Gastrocnemius medialis (tissue), 4 donors: ENCODE measurements at regions not wholly inside any gene's neighbourhood (a gene's known extent, or its start where the extent isn't known, plus 50 kb on each side); places are given as distances from the start of the nearest gene placed in this dataset.

Experiments
- ATAC-seq, 2 donors: fragments of 150-250 bp; one replicate each; pipeline ENCODE4 v1.9.1; 2016
- DNase-seq, 2 donors: peaks; one replicate each; pipeline ENCODE4 v3.0.0-alpha.2; 2019
- H3K27ac ChIP-seq, 4 donors: fragments of 200-600 bp; sonication (generic); 1 replicate in 1 of 4; 2 replicates in 3 of 4; pipeline ENCODE4 v1.5.1; 2016 to 2018; ENCODE audit warnings: mild to moderate bottlenecking in 2 of 4, moderate library complexity in 1 of 4
- H3K27me3 ChIP-seq, 3 donors: fragments of 200-600 bp; sonication (generic) in 2 of 3; 1 replicate in 1 of 3; 2 replicates in 2 of 3; pipeline versions ENCODE4 v1.5.1 to v1.6.0; 2016 to 2019; ENCODE audit warnings: mild to moderate bottlenecking in 1 of 3, moderate library complexity in 1 of 3
- H3K36me3 ChIP-seq, 2 donors: fragments of 200-600 bp; sonication (generic) in 1 of 2; one replicate each; pipeline ENCODE4 v1.5.1; 2017 to 2018
- H3K4me1 ChIP-seq, 2 donors: fragments of 200-600 bp; sonication (generic) in 1 of 2; one replicate each; pipeline ENCODE4 v1.5.1; 2016 to 2017; ENCODE audit warnings: mild to moderate bottlenecking in 2 of 2
- H3K4me3 ChIP-seq, 4 donors: fragments of 200-600 bp; sonication (generic) in 3 of 4; 1 replicate in 1 of 4; 2 replicates in 3 of 4; pipeline ENCODE4 v1.5.1; 2016 to 2019; ENCODE audit warnings: mild to moderate bottlenecking in 2 of 4
- H3K9me3 ChIP-seq, 3 donors: fragments of 200-600 bp; sonication (generic) in 2 of 3; 1 replicate in 1 of 3; 2 replicates in 2 of 3; pipeline ENCODE4 v1.5.1; 2016 to 2019
- POLR2A ChIP-seq, 2 donors: fragments of 450-650 bp; IDR thresholded peaks; one replicate each; pipeline ENCODE4 v1.6.1; 2017; ENCODE audit warnings: antibody characterized with exemption in 2 of 2, mild to moderate bottlenecking in 2 of 2, moderate library complexity in 2 of 2
- in situ Hi-C, 4 donors: fragments of 200-750 bp; cut with MboI; loops; one replicate each; pipeline versions ENCODE4 v1.15.0 to v1.8.0; 2017; ENCODE audit warnings: low sequenced_read_pairs in 4 of 4
- intact Hi-C: fragments of 100-400 bp; cut with DNase I; formaldehyde crosslinking; loops from one replicate; pipeline ENCODE4 v1.15.1; 2023; ENCODE audit warnings: low total_unique reads
- TF ChIP-seq, protein P1 (sequence below), 5 experiments: fragments of 450-650 bp in 3 of 5; fragments of 200-600 bp in 2 of 5; sonication (generic) in 2 of 5; IDR thresholded peaks in 4 of 5; conservative IDR thresholded peaks in 1 of 5; 1 replicate in 4 of 5; 2 replicates in 1 of 5; pipeline ENCODE4 v1.5.1; 2016 to 2019; ENCODE audit warnings: antibody characterized with exemption in 5 of 5, mild to moderate bottlenecking in 3 of 5, moderate library complexity in 3 of 5

DNA sequence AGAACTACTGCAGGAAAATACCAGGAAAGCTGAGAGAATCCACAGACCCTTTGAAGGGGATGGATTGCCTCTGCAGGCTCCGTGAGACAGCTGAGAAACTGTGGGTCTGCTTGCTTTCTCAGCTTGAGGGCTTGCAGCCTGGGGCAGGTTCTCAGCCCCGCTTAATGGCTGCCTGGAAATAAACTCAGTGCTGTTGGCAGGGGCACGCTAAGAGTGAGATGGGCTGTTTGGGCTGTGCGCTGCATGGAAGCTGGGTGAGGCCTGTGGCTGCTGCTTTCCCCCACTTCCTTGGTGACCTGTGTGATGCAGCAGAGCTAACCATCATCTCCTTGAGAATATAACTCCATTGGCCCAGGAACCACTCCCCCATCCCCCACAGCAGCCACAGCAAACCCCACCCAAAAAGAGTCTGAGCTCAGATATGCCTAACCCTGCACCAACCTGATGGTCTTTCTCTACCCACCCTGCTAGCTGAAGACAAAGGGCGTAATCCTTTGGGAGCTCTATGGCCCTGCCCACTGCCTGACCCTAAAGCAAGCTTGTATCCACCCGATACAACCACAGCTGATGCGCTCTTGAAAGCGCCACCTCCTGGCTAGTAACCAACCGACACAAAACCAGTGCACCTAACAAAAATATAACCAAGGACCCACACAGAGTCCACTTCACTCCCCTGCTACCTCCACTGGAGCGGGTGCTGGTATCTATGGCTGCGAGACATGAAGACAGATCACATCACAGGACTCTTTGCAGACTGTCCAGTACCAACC lies 800.6 kb upstream of the MAP3K7 start:
- intact Hi-C loops (no loop called here), in situ Hi-C loops (no loop called here)
- no peak overlapping the region for H3K27ac ChIP-seq
- H3K36me3 ChIP-seq: no peaks in the 10 kb centered on the region
- H3K27me3 ChIP-seq: no peaks in the 10 kb centered on the region
- no peaks in the 10 kb centered on the region for H3K4me1 ChIP-seq
- no peak overlapping the region for H3K4me3 ChIP-seq
- DNase-seq (no peak), ATAC-seq (no peak)
- TF ChIP-seq POLR2A (IDR thresholded peaks at IDR 0.05): no peak
- TF ChIP-seq, protein P1, sequence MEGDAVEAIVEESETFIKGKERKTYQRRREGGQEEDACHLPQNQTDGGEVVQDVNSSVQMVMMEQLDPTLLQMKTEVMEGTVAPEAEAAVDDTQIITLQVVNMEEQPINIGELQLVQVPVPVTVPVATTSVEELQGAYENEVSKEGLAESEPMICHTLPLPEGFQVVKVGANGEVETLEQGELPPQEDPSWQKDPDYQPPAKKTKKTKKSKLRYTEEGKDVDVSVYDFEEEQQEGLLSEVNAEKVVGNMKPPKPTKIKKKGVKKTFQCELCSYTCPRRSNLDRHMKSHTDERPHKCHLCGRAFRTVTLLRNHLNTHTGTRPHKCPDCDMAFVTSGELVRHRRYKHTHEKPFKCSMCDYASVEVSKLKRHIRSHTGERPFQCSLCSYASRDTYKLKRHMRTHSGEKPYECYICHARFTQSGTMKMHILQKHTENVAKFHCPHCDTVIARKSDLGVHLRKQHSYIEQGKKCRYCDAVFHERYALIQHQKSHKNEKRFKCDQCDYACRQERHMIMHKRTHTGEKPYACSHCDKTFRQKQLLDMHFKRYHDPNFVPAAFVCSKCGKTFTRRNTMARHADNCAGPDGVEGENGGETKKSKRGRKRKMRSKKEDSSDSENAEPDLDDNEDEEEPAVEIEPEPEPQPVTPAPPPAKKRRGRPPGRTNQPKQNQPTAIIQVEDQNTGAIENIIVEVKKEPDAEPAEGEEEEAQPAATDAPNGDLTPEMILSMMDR (IDR thresholded peaks at IDR 0.05 in 4 of 5, conservative IDR thresholded peaks at IDR 0.05 in 1 of 5): no peak
- no peaks in the 10 kb centered on the region for H3K9me3 ChIP-seq

DNA sequence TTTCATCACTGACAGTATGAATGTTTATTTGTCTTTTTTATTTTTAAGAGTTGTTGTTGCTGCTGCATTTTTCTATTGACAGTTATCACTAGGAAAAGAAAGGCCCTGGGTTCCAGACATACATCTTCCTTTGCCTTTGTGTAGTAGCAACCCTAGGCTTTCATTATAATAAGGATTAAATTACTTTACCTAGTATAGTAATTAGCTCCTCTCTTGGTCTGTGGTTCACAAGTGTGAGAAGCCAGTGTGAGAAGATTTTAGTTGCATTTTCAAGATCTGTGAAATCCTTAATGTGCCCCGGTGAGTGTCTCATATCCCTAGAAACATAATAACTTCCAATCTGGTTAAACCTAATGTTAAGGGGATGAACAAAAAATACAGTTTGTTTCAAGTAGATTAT lies 799.3 kb upstream of the MAP3K7 start:
- Histone ChIP-seq H3K4me3 (no peak overlapping the region), H3K27ac (no peak overlapping the region), H3K27me3 (no peaks in the 10 kb centered on the region), H3K4me1 (no peaks in the 10 kb centered on the region), H3K36me3 (no peaks in the 10 kb centered on the region), H3K9me3 (no peaks in the 10 kb centered on the region)
- ATAC-seq (no peak), DNase-seq (no peak)
- intact Hi-C loops (no loop called here), in situ Hi-C loops (no loop called here)
- TF ChIP-seq, protein P1 (IDR thresholded peaks at IDR 0.05 in 4 of 5, conservative IDR thresholded peaks at IDR 0.05 in 1 of 5): no peak
- TF ChIP-seq POLR2A (IDR thresholded peaks at IDR 0.05): no peak

DNA sequence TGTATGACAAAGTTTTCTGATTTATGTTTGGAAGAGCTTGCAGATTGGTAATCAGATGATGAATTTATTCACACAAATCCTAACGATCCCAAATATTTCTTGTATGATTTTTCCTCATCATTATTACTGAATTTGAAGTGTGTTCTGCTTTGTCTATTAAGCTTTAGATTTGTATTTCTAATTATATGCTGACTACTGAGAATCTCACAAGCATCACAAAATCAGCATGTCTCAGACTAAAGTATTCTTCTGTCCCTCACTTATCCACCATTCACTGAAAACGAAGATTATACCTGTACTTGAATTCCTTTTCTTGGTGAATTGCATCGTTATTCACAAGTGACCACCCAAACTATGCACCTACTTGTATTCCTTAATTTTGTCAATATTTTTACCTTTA lies 796.3 kb upstream of the MAP3K7 start:
- Histone ChIP-seq H3K4me1 (no peaks in the 10 kb centered on the region), H3K27ac (no peak overlapping the region), H3K4me3 (no peak overlapping the region), H3K27me3 (no peaks in the 10 kb centered on the region), H3K9me3 (no peaks in the 10 kb centered on the region), H3K36me3 (no peaks in the 10 kb centered on the region)
- in situ Hi-C loops: no loop called here
- DNase-seq (no peak), ATAC-seq (no peak)
- intact Hi-C loops: no loop called here
- no peak for TF ChIP-seq POLR2A (IDR thresholded peaks at IDR 0.05)
- TF ChIP-seq, protein P1 (IDR thresholded peaks at IDR 0.05 in 4 of 5, conservative IDR thresholded peaks at IDR 0.05 in 1 of 5): no peak

DNA sequence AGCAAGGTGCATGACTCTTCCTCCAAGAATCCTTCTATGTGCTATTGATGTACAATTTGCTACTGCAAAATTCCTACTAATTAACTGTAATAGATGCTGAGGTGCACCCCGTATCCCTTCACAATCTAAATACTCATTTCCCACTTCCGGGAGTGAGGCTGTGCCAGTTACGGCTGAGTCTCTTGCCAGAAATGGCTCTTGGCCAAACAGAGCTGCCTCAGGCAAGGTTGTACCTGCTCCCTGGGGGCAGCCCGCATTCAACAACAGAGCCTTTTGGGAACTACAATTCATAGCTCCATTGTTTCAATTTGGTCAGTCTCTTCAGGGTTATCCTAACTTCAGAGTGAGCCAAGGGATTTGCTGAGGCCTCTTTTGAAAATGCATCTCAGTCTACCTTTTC lies 789.8 kb upstream of the MAP3K7 start:
- DNase-seq (no peak), ATAC-seq (no peak)
- TF ChIP-seq, protein P1 (IDR thresholded peaks at IDR 0.05 in 4 of 5, conservative IDR thresholded peaks at IDR 0.05 in 1 of 5): no peak
- TF ChIP-seq POLR2A (IDR thresholded peaks at IDR 0.05): no peak
- Histone ChIP-seq H3K27me3 (no peaks in the 10 kb centered on the region), H3K9me3 (no peaks in the 10 kb centered on the region), H3K27ac (no peak overlapping the region), H3K4me1 (no peaks in the 10 kb centered on the region), H3K36me3 (no peaks in the 10 kb centered on the region), H3K4me3 (no peak overlapping the region)
- in situ Hi-C loops (no loop called here), intact Hi-C loops (no loop called here)

DNA sequence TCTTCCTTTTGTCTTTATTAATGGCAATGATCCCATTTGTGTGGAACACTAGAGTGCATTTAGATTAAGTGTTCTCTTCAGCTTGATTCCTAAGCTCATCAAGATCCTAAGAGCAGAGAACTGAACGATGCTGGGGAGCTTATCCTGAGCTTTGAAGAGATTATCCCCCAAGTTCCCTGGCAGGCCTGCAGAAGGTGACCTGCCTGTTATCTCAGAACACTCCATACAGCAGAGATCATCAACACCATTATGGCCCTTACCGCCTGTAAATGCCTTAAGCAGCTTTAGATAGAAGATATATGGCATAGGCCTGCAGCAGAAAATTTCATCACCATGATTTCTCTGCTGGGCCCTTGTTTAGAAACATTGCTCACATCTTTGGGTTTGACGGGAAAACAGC lies 779.9 kb upstream of the MAP3K7 start:
- no peak for TF ChIP-seq POLR2A (IDR thresholded peaks at IDR 0.05)
- TF ChIP-seq, protein P1 (IDR thresholded peaks at IDR 0.05 in 4 of 5, conservative IDR thresholded peaks at IDR 0.05 in 1 of 5): no peak
- Histone ChIP-seq H3K27ac (no peak overlapping the region), H3K27me3 (no peaks in the 10 kb centered on the region), H3K36me3 (no peaks in the 10 kb centered on the region), H3K4me3 (no peak overlapping the region), H3K4me1 (no peaks in the 10 kb centered on the region), H3K9me3 (peaks cover 0 to 3% (median 0%) of the 10 kb centered on the region in 3 donors)
- intact Hi-C loops: no loop called here
- in situ Hi-C loops: no loop called here
- DNase-seq (no peak), ATAC-seq (no peak)
